Inflammatory macrophage treated with lipopolysaccharide for 4 hours (primary cell): ENCODE measurements at regions not wholly inside any gene's neighbourhood (a gene's known extent, or its start where the extent isn't known, plus 50 kb on each side); places are given as distances from the start of the nearest gene placed in this dataset.
"Not testable (repeated sequence)": the region's sequence is repeated elsewhere in the genome, so short reads cannot be mapped to it uniquely, and the experiment has no call there.

ENCODE experiments used
- DNase-seq: peaks from one replicate; pipeline ENCODE4 v3.0.0-alpha.2; 2020

DNA sequence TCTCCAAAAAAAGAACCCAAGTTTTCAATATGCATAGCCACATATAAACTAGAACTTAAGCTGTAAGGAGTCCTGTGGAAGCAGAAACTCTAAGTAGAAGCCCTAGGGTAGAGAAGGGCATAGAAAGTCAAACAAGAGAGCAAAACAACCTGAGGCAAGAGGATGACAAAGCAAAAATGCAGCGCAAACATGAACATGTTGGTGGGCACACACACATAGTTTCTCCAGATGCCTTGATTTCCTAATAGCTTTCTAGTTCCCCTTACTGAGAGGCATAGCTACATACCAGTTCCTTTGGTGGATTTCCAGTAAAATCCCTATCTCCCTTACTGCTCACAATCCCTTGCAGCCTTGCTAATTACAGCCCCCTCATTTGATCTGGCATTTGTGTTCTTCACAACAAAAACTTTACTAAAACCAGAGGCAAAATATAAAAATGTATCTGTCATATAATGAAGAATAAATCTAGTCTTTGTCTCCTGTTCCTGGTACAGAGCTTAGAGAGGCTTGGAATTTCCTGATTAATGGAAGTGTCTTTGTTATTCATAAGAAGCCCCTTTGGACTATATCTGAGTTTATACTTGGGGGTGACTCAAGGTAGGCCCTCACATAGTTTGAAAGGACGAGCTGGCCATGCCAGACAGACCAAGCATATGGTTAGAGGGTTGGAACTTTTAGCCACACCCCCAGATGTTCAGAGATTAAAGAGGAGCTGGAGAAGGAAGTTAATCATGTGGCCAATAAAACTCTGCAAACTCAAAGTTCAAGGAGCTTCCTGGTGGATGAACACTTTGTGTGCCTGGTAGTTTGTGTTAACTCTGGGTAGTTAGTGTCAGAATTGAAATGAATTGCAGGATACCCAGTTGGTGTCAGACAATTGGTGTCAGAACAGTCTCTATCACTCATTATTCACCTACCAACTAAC is 52.7 kb upstream of the ZCCHC13 start:
- DNase-seq, result peak; percentile 83

GRCh38 chrX:74250574-74250973 is 53.4 kb upstream of the ZCCHC13 start:
- no peak for DNase-seq

GRCh38 chrX:74249963-74250362 is 54.0 kb upstream of the ZCCHC13 start:
- no peak for DNase-seq

- DNase-seq, result peak; percentile 2
Observed at GRCh38 chrX:74248889-74249288, 55.1 kb upstream of the ZCCHC13 start.

DNA sequence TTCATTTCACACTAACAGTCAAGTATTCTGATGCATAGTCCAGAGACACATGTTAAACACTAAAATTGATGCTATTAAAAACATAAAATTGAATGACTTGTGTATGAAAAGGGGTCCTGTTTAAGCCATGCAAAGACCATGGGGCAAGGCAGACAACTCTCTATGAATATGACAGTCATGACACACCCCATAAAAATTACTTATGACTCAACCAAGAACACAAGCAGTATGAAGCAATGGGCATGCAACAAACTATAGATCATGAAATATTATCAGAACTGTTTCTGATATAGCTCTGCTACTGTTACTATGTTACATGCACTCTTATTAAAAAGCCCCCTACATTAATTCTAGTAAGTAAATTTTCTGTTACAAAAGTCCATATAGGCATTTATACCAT is 57.5 kb upstream of the ZCCHC13 start:
- DNase-seq, result peak; percentile 64

DNA sequence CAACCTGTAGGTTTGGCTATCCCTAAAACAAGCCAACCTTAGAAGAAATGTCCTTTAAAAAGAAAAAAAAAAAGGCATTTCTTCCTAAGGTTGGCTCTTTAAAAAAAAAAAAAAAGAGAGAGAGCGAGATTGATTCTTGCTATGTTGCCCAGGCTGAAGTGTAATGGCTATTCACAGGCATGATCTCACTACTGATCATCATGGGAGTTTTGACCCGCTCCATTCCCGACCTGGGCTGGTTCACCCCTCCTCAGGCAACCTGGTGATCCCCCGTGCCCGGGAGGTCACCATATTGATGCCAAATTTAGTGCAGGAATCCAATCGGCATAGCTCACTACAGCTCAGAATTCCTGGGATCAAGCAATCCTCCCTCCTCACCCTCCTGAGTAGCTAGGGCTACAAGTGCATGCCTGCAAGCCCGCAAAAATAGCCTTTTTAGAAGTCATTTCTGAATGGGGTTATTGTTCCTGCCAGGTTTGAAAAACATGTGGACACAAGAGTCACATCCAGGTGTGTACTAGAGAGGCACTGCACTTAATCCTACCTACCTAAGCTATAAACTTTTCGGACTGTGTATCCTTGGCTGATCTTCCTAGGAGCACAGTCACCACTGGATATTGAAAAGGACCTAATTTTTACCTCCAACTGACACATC is 61.4 kb upstream of the ZCCHC13 start:
- no peak for DNase-seq

DNA sequence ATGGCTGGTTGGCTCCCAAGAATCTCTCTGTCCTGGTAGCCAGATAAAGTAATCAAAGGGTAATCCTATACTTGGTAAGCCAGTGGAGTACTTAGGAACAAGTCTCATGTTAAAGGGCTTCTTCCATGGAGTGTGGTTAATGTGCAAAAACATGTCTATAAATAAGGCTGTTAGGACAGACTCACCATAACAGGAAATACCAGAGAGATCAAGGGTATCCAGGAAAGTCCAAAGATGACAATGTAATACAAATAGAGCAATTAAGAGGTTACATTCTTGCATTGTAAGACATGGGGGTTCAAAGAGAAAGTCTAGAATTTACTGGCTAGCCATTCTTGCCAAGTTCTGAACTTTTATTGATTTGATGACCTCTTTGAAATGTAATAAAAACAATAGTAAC is 61.9 kb upstream of the ZCCHC13 start:
- DNase-seq, result no peak

- DNase-seq, result no peak
Observed at GRCh38 chrX:74238771-74239170, 65.2 kb upstream of the ZCCHC13 start.

DNA sequence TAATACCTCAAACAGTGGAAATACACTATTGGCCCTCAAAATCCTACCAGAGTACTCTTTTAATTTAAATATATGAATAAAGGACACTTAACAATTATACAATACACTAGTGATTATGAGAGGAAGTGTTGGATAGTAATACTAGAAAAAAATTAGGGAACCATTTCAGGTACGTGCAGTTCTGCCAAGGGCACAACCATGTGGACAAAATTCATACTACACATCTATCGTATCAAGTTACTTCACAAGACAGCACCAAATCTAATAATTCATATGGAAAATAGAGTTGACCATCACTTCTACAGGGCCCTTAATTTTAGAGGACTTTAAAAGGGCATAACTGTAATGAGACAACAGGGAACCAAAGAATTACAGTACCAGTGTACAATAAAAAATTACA is 69.2 kb upstream of the ZCCHC13 start:
- peak; percentile 28 for DNase-seq

DNA sequence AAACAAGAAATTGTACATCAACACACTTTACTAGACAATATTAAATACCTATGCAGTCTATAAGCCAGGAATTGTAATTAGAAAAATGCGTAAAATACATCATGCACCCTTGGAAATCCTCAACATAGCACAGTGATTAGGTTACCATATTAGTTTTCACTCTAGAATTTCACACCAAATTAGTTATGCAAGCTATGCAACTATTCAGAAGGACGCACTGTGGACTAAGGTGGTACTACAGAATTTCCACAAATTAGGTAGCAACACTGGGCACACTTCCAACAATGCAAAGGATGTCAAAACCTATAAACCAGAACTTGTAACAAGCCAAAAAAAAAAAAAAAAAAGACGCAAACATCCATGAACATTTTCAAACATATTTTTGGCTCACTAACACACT is 71.1 kb upstream of the ZCCHC13 start:
- DNase-seq, result peak; percentile 13

- no peak for DNase-seq
Observed at GRCh38 chrX:74231625-74232024, 72.4 kb upstream of the ZCCHC13 start.

DNA sequence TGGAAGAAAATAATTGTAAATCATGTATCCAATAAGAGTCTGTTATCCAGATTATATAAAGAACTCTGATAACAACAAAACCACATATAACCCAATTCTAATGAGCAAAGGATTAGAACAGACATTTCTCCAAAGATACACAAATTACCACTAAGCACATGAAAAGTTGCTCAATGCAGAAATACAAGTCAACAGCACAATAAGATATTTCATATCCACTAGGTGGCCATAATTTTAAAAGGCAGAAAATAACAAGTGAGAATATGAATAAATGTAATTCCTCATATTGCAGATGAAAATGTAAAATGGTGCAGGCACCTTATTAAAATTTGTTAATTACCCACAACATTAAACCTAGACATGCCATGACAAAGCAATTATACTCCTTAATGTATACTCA is 73.9 kb upstream of the ZCCHC13 start:
- peak; percentile 13 for DNase-seq

GRCh38 chrX:74225111-74225510 is 78.9 kb upstream of the ZCCHC13 start:
- no peak for DNase-seq

DNA sequence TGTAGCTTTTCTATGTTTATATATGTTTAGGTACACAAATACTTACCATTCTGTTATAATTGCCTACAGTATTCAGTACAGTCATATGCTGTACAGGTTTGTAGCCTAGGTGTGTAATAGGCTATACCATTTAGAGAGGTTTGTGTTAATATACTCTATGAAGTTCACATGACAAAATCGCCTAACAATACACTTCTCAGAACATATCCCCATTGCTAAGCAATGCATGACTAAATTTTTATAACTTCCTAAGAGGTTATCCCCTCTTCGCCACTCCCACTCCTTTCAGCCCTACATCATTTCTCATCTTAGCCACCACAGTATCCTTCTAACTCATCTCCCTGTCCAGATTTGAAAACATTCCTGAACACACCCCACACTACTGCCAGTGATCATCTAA is 83.7 kb upstream of the ZCCHC13 start:
- no peak for DNase-seq

DNA sequence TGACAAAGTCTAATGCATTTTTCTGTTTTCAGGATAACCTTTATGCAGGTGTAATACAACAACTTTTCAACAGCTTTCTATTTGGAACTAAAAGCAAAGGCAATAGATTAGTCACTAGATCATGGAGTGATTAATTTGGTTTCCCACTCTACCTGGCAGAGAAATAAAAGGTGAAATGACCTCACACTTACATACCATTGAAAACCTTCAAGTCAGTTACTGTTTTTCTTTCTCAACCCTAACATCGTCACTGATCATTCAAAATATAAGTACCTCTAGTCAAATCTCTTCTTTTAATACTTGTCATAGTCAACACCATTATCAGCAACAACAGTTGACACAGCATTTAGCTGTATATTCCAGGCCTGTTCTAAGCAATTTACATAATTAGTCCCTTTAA is 85.1 kb upstream of the ZCCHC13 start:
- DNase-seq, result no peak

DNA sequence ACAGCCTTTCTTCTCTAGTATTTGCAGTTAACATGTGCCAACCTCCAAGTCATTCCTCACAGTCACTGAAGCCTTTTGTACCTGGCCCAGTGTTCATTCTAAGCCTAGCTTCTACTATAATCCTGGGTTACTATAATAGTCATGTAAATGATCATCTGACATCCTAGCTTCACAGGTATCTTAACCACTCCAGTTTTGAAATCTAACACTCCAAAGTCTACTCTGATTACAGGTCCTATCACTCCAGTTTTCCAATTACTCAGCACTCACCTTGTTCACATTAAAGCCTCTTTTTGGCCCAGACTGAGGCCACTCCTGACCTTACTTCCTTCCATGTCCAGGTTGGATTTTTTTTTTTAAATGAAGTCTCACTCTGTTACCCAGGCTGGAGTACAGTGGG is 87.6 kb upstream of the ZCCHC13 start:
- DNase-seq, result no peak

- DNase-seq, result no peak
Observed at GRCh38 chrX:74211911-74212310, 92.1 kb upstream of the ZCCHC13 start.

DNA sequence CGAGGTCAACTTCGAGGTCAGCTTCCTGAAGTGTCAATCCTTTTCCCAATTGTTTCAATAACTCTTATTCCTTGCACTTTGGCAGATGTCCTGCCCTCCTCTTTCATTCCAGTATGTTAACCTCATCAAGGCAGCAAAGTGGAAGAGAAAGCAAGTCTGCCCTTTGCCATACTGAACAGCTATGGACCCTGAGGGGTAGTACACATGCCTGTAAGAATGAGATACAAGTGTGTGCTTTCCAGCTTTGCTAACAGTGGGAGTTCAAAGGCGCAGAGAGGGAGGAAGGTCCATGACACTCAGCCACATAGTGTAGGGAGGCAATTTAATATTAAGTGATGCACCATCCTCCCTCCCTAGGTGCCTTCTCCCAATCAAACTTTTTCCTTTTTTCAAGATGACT is 96.4 kb upstream of the ZCCHC13 start:
- no peak for DNase-seq

- no peak for DNase-seq
Observed at GRCh38 chrX:74195605-74196004, 108.4 kb upstream of the ZCCHC13 start.

GRCh38 chrX:74195120-74195519 is 108.9 kb upstream of the ZCCHC13 start:
- DNase-seq, result no peak

GRCh38 chrX:74187211-74187610 is 116.8 kb upstream of the ZCCHC13 start:
- DNase-seq, result no peak

- DNase-seq, result not testable (repeated sequence)
Observed at GRCh38 chrX:74183047-74183446, 120.9 kb upstream of the ZCCHC13 start.

DNA sequence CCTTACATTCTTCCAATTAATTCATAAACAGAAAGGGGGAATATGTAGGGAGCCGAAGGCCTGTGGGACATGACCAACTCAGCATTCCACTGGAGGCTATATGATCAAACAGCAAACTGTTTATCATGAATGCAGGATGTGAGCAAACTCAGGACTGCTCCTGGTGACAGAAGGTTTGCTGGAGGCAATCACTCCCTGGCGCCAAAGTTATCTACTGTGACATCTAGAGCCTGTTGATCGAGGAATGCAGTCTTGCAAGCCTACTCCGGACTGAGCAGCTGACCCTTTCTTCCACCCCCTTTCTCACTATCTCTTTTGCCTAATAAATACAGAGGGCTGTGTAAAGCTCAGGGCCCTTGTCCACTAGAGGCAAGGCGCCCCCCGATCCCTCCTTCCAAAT is 122.0 kb upstream of the ZCCHC13 start:
- not testable (repeated sequence) for DNase-seq

DNA sequence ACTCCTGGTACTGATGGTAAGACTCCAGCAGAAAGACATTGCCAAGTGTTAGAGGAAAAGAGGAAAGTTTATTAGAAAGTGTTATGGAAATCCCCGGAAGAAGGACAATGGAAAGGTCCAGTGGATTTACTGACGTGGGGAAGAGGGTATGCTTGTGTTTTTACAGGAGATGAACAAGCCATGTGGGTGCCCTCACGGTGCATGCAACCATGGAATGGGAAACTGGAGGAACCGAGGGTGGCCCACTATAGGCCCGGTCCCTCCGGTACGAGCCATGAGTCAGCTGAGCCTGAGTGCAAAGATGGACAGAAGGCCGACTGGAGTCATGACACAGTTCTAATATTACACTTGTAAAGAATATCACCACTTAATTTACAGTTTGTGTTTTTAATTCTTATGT is 123.3 kb upstream of the ZCCHC13 start:
- DNase-seq, result no peak
